Prostate gland (tissue), 2 donors: ENCODE measurements at regions not wholly inside any gene's neighbourhood (a gene's known extent, or its start where the extent isn't known, plus 50 kb on each side); places are given as distances from the start of the nearest gene placed in this dataset.

Source experiments
- DNase-seq: peaks from one replicate; pipeline ENCODE4 v3.0.0-alpha.2; 2019; ENCODE audit warnings: low spot score
- H3K27ac ChIP-seq, 2 donors: fragments of 200-600 bp; sonication (generic); 2 replicates each; pipeline ENCODE4 v1.5.1; 2017 to 2019
- H3K27me3 ChIP-seq: fragments of 200-600 bp; sonication (generic); replicated peaks from 2 replicates; pipeline ENCODE4 v1.5.1; 2019; ENCODE audit not compliant: insufficient read depth
- H3K36me3 ChIP-seq, 2 donors: fragments of 200-600 bp; sonication (generic); 1 replicate in 1 of 2; 2 replicates in 1 of 2; pipeline versions ENCODE4 v1.5.1 to v1.8.1; 2017 to 2019
- H3K4me1 ChIP-seq: fragments of 200-600 bp; sonication (generic); replicated peaks from 2 replicates; pipeline ENCODE4 v1.5.1; 2019
- H3K4me3 ChIP-seq, 2 donors: fragments of 200-600 bp; sonication (generic); 2 replicates each; pipeline ENCODE4 v1.5.1; 2017 to 2019
- H3K9me3 ChIP-seq: fragments of 200-600 bp; sonication (generic); 2 replicates; pipeline ENCODE4 v1.5.1; 2017
- POLR2A ChIP-seq: fragments of 450-650 bp; IDR thresholded peaks from one replicate; pipeline ENCODE4 v1.6.1; 2016; ENCODE audit warnings: antibody characterized with exemption, mild to moderate bottlenecking
- POLR2AphosphoS5 ChIP-seq: sonication (generic); formaldehyde crosslinking; IDR thresholded peaks from one replicate; pipeline ENCODE4 v1.6.1; 2017; ENCODE audit warnings: antibody characterized with exemption
- WGBS: methylation state at CpG from one replicate; pipeline ENCODE4 v1.1.5; 2018; 5-methylcytosine and 5-hydroxymethylcytosine counted together
- intact Hi-C: fragments of 100-400 bp; cut with DNase I; formaldehyde crosslinking; loops from one replicate; pipeline ENCODE4 v1.14.2; 2022
- TF ChIP-seq, protein P1 (sequence below), 4 experiments: fragments of 200-600 bp in 2 of 4; fragments of 450-650 bp in 2 of 4; sonication (generic) in 2 of 4; IDR thresholded peaks; 1 replicate in 3 of 4; 2 replicates in 1 of 4; pipeline ENCODE4 v1.5.1; 2016 to 2019; ENCODE audit warnings: antibody characterized with exemption in 4 of 4, mild to moderate bottlenecking in 2 of 4, moderate library complexity in 2 of 4

DNA sequence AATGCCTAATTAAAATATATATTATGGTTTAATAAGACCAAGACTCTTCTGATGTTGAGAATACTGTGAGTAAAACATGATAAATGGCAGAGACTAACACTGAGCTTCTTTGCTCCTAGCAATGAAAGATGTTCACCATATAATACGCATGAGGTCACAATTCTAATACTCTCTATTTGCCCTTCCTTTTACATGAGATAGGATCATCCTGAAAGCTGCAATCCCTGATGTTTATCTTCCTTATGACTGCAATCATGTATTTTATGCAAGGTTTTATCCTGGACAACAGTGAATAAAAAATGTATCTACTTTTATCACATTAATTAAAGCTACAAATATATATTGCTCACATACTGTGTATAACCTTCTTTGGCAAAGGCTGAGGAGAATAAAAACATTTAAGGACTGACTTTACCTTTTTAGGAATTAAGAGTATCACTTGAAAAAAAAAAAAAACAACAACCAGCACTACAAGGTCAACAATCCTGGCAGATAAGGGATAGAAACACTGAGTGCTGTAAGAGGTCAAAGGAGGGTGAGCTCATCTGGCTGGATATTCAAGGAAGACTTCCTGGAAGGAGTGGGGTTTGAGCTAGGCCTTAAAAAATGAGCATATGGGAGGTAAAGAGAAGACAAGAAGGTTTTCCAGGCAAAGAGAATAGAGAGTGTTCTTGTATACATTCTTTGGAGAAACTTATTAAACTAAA, 99.9 kb downstream of the AREG start:
- WGBS: 90% methylated on average over 1 of the region's 1 CpG
- no peaks in the 10 kb centered on the region for H3K9me3 ChIP-seq
- intact Hi-C loops: no loop called here
- H3K4me1 ChIP-seq: no peaks in the 10 kb centered on the region
- no peak overlapping the region for H3K4me3 ChIP-seq
- H3K27me3 ChIP-seq: no peaks in the 10 kb centered on the region
- H3K36me3 ChIP-seq: no peaks in the 10 kb centered on the region
- TF ChIP-seq, protein P1, sequence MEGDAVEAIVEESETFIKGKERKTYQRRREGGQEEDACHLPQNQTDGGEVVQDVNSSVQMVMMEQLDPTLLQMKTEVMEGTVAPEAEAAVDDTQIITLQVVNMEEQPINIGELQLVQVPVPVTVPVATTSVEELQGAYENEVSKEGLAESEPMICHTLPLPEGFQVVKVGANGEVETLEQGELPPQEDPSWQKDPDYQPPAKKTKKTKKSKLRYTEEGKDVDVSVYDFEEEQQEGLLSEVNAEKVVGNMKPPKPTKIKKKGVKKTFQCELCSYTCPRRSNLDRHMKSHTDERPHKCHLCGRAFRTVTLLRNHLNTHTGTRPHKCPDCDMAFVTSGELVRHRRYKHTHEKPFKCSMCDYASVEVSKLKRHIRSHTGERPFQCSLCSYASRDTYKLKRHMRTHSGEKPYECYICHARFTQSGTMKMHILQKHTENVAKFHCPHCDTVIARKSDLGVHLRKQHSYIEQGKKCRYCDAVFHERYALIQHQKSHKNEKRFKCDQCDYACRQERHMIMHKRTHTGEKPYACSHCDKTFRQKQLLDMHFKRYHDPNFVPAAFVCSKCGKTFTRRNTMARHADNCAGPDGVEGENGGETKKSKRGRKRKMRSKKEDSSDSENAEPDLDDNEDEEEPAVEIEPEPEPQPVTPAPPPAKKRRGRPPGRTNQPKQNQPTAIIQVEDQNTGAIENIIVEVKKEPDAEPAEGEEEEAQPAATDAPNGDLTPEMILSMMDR (IDR thresholded peaks at IDR 0.05): no peak
- TF ChIP-seq POLR2A: no peak
- TF ChIP-seq POLR2AphosphoS5: no peak
- no peak for DNase-seq
- H3K27ac ChIP-seq: no peak overlapping the region

DNA sequence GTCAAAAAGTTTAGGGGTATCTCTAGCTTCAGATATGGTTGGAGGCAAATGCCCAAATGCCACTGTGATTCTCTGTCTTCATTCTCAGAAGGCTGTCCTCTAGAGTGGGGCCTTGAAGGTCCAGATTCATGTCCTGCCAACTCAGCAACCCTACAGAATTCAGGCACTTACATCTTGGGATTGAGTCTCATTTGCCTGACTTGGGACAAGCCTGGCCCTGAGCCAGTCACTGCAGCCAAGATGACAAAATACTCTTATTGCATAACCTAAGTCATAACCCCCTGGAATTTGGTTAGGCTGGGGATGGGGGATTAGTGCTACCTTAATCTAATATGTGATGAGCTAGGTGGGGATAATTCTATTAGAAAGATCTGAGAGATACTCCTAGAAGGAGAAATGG, 100.5 kb downstream of the AREG start:
- Histone ChIP-seq H3K27ac (no peak overlapping the region), H3K27me3 (no peaks in the 10 kb centered on the region), H3K4me1 (no peaks in the 10 kb centered on the region), H3K4me3 (no peak overlapping the region), H3K36me3 (no peaks in the 10 kb centered on the region), H3K9me3 (no peaks in the 10 kb centered on the region)
- intact Hi-C loops: no loop called here
- DNase-seq: no peak
- TF ChIP-seq, protein P1 (IDR thresholded peaks at IDR 0.05): no peak
- TF ChIP-seq POLR2A (no peak), POLR2AphosphoS5 (no peak)

DNA sequence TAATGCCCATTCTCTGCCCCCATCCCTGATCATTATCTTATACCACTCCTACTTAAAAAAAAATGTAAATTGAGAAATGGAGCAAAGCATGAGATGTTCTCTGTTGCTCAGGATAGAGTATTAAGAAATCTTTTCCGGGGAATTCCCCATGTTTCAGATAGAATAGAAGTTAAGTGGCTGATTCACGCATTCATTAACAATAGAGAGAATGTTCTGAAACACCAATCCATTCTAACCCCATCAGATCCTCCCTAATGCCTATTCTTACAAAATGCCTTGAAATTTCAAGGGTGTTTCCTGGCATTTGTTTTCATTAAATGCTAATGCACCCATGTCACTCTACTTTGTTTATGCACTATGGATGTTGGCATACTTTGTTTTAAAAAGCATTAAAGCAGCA, 101.1 kb downstream of the AREG start:
- Histone ChIP-seq H3K36me3 (no peaks in the 10 kb centered on the region), H3K4me3 (no peak overlapping the region), H3K27me3 (no peaks in the 10 kb centered on the region), H3K9me3 (no peaks in the 10 kb centered on the region), H3K27ac (no peak overlapping the region), H3K4me1 (no peaks in the 10 kb centered on the region)
- 85% methylated on average over 2 of the region's 2 CpGs for WGBS
- intact Hi-C loops: no loop called here
- DNase-seq: no peak
- TF ChIP-seq POLR2A: no peak
- TF ChIP-seq, protein P1 (IDR thresholded peaks at IDR 0.05): no peak
- TF ChIP-seq POLR2AphosphoS5: no peak

DNA sequence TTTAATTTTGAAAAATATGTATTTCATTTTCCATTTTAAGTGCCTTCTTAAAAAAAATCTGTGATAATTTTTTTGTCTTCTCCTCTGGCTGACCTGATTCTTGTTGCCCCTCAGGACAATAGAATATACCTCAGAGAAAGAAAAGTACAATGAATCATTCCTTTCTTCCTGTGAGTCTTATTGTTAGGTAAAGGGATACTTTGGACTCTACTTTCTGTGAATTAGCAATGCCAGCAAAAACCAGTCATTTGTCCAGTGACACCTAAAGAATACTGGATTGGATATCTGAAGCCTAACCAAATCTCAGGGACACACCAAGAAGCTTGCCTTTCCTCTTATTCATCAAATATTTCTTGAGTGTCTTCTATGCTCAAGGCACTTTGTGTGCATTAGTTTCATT, 102.1 kb downstream of the AREG start:
- H3K36me3 ChIP-seq: no peaks in the 10 kb centered on the region
- no peaks in the 10 kb centered on the region for H3K27me3 ChIP-seq
- TF ChIP-seq, protein P1 (IDR thresholded peaks at IDR 0.05): no peak
- TF ChIP-seq POLR2A (no peak), POLR2AphosphoS5 (no peak)
- H3K4me1 ChIP-seq: no peaks in the 10 kb centered on the region
- H3K9me3 ChIP-seq: no peaks in the 10 kb centered on the region
- no peak overlapping the region for H3K27ac ChIP-seq
- DNase-seq: no peak
- intact Hi-C loops: no loop called here
- no peak overlapping the region for H3K4me3 ChIP-seq

DNA sequence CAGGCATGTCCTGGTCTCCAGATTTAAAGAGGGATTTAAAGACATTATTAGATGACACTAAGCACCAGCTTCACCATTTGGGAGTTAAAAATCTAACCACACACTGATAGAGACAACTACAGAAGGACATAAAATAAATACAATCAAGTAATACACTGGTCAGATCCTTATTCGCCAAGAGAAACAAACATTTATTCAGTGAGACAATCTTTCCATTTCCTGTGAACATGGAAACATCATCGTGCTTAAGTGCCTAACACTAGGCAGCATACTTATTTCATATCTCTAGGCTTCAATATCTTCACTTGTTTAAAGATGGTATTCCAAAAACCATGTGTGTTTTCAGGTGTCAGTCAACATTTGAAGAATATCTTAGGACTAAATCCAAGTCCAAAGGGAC, 103.6 kb downstream of the AREG start:
- Histone ChIP-seq H3K9me3 (no peaks in the 10 kb centered on the region), H3K36me3 (no peaks in the 10 kb centered on the region), H3K4me3 (no peak overlapping the region), H3K4me1 (no peaks in the 10 kb centered on the region), H3K27me3 (no peaks in the 10 kb centered on the region), H3K27ac (no peak overlapping the region)
- TF ChIP-seq, protein P1 (IDR thresholded peaks at IDR 0.05): no peak
- TF ChIP-seq POLR2AphosphoS5 (no peak), POLR2A (no peak)
- DNase-seq: no peak
- intact Hi-C loops: no loop called here
- WGBS: 68% methylated on average over 2 of the region's 2 CpGs
